Upper lobe of left lung (tissue), 4 donors: ENCODE measurements at regions not wholly inside any gene's neighbourhood (a gene's known extent, or its start where the extent isn't known, plus 50 kb on each side); places are given as distances from the start of the nearest gene placed in this dataset.

ENCODE experiments used
- CTCF ChIP-seq, 6 experiments: fragments of 450-650 bp in 4 of 6; fragments of 200-600 bp in 2 of 6; sonication (generic) in 2 of 6; IDR thresholded peaks; one replicate each; pipeline ENCODE4 v1.5.1; 2016 to 2019; ENCODE audit warnings: antibody characterized with exemption in 6 of 6
- EP300 ChIP-seq, 4 donors: sonication (generic); formaldehyde crosslinking; IDR thresholded peaks; one replicate each; pipeline ENCODE4 v1.5.1; 2017; ENCODE audit warnings: antibody characterized with exemption in 4 of 4, control low read depth in 2 of 4
- POLR2A ChIP-seq, 4 donors: fragments of 450-650 bp; IDR thresholded peaks; one replicate each; pipeline ENCODE4 v1.5.1; 2016 to 2017; ENCODE audit warnings: antibody characterized with exemption in 4 of 4, mild to moderate bottlenecking in 2 of 4
- POLR2AphosphoS5 ChIP-seq, 2 donors: sonication (generic); formaldehyde crosslinking; IDR thresholded peaks; one replicate each; pipeline ENCODE4 v1.5.1; 2017; ENCODE audit warnings: antibody characterized with exemption in 2 of 2

- TF ChIP-seq CTCF (IDR thresholded peaks at IDR 0.05) (no peak), POLR2AphosphoS5 (IDR thresholded peaks at IDR 0.05) (no peak), POLR2A (IDR thresholded peaks at IDR 0.05) (no peak), EP300 (IDR thresholded peaks at IDR 0.05) (no peak)
Measured at GRCh38 chr2:42897358-42897757, 105.0 kb upstream of the HAAO start.
